GM18502 (cell line): ENCODE measurements at regions not wholly inside any gene's neighbourhood (a gene's known extent, or its start where the extent isn't known, plus 50 kb on each side); places are given as distances from the start of the nearest gene placed in this dataset.

Experiments
- ATAC-seq: cut with Tn5 transposase; IDR thresholded peaks from one replicate; pipeline ENCODE4 v1.9.1; 2021; ENCODE audit warnings: mild to moderate bottlenecking; ENCODE audit not compliant: unreplicated experiment, poor library complexity

DNA sequence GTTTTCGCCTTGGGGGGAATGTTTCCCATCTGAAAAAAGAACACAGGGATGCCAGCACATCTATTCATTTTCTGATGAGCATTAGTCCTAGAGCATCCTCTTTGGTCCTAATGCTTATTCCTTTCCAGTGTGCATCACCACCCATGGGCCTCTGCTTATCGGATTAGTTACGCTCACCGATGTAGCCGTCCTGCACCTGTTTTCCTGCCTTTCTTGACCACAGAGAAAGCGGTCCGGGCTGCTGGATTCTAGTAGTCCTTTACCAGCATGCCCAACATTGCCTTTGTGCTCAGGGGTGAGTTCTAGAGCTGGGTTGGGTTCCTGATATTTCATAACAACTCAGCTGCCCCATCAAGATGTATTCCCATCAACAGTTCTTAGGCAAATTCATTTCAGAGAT lies 2084.5 kb upstream of the C9orf72 start:
- no peak for ATAC-seq

DNA sequence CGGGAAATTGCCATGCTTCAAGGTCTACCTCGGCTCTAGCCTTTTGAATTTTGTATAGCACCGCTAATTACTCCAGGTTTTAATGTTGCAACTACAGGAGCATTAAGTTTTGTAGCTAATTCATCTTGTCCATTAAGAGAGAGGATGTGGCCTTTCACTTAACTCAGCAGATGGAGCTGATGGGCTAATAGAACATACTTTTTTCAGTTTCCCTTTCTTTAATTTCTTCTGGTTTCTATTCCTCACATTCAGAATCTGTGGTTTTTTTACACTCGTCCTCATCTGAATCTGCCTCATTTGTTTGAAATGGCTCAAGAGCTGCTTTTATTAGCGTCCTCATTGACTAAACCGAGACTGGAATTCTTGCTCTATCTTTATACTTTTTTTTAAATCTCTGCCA lies 2085.7 kb upstream of the C9orf72 start:
- ATAC-seq, result no peak

DNA sequence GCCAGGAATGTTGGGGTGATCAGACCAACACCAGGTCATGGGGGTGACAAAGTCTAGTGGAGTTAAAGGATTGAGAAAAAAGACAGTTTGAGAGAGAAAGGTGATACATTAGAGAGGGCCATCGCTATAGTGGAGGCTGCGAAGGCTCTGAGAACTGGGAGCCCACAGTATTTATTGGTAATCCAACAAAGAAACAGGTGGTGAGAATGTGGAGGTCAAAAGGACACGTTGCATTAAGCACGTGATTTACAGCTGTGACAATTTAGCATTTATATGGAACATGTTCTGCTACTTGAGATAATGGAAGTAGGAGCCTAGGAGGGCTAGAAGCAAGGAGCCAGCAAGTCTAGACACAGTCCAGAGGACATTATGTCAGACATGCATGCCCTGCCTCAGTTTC lies 2086.5 kb upstream of the C9orf72 start:
- ATAC-seq, result no peak

DNA sequence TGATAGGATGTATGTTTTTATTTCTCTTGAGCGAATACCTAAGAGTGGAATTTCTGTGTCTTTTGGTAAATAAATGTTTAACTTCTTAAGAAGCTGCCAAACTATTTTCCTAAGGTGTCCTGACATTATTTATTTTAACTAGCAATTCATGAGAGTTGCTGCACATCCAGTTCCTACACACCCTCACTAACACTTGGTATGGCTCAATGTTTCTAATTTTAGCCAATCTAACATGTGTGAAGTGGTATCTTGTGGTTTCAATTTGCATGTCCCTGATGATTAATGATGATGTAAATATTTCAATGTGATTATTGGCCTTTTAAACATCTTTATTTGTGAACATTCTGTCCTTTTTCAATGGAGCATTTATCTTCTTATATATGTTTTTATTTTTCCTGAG lies 2095.5 kb upstream of the C9orf72 start:
- no peak for ATAC-seq

DNA sequence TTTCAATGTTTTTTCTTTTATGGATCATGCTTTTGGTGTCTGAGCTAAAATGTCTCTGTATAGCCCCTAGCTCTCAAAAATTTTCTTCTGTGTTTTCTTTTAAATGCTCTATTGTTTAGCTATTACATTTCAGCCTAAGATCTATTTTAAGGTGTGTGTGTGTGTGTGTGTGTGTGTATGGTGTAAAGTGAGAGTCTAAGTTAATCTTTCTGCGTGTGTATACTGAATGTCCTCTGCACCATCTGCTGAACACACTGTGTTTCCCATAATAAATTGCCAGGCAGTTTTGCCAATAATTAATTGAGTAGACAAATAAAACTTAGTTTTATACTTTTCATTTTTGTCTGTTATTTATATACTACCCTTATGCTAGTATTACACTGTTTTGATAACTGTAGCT lies 2096.3 kb upstream of the C9orf72 start:
- no peak for ATAC-seq

- ATAC-seq, result no peak
Measured at GRCh38 chr9:29685531-29685930, 2112.2 kb upstream of the C9orf72 start.

DNA sequence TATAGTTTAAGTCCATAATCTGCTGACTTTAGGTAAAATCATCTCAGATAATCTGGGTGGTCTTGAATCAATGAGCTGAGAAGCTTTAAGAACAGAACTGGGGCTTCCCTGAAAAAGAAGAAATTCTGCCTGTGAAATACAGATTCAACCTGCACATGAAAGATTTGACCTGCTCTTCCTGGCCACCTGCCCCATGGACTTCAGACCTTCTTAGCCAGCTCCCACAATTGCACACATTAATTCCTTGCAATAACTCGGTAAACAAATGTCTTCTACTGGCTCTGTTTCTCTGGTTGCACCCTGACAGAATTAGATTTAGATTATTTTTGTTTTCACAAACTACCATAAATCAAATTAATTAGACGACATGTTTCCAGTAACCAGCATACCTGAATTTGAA lies 2117.9 kb upstream of the C9orf72 start:
- ATAC-seq, result no peak

DNA sequence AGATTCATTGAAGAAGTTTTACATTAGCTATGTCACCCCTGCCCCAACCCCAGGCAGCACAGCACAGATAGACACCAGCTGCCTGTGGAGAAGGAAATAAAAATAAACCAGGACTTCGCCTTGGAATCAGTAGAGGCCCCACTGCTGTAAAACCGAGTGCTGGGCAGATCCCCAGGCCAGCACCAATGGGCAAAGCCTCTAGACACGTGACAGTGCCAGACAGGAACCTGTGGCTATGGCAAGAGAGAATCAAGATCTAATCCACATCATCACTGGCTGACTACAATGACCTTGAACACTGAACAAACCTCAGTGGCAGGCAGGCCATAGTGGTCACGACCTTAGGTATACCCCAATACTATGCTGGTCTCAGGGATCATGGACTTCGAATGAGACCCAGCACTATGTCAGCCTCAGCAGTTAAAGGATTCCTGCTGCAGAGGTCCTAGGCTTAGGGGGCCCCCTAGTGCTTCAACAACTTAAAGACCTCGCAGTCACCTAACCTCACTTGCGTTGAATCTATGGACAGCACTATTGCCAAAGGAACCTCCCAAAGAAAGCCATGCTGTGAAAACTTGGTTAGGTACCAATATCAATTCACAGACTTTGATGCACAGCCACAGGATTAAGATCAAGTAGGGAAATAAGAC lies 2118.6 kb upstream of the C9orf72 start:
- no peak for ATAC-seq

DNA sequence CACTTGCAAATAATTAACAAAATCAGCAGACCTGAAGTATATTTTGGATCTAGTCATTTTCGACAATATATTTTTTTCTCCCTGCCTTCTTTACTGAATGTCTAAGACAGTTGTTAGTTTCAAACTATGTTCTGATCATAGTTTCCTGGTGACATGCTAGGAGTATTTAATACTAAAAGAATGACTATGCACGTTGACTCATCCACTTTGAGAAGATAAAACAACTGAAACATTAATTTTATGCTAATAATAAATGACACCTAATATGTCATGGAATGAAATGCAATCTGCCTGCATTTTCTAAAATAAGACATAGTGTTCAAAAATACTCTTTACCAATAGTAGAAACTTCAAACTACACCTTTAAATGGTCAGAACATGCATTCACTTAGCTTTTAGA lies 2123.7 kb upstream of the C9orf72 start:
- ATAC-seq, result no peak

GRCh38 chr9:29701559-29701958 lies 2128.3 kb upstream of the C9orf72 start:
- no peak for ATAC-seq

DNA sequence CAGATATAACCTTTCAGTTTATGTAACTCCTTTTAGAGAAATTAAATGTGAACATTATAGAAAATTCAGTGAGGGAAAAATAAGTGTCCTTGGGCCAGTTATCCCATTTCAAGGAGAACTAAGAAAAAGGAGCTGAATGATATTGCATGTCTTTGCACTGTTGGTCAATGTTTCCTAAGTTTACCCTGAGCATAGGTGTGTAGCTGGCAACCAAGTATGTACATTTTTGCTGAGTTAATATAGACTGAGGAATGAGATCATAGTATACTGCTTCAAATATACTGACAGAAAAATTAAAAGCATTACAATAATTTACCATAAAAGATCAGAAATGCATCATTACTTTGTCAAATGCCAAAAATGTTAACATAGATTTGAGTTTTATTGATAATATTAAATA lies 2128.7 kb upstream of the C9orf72 start:
- ATAC-seq, result no peak

GRCh38 chr9:29714860-29715259 lies 2141.6 kb upstream of the C9orf72 start:
- no peak for ATAC-seq

GRCh38 chr9:29717631-29718030 lies 2144.3 kb upstream of the C9orf72 start:
- no peak for ATAC-seq

- ATAC-seq, result no peak
Measured at GRCh38 chr9:29730163-29730562, 2156.9 kb upstream of the C9orf72 start.

DNA sequence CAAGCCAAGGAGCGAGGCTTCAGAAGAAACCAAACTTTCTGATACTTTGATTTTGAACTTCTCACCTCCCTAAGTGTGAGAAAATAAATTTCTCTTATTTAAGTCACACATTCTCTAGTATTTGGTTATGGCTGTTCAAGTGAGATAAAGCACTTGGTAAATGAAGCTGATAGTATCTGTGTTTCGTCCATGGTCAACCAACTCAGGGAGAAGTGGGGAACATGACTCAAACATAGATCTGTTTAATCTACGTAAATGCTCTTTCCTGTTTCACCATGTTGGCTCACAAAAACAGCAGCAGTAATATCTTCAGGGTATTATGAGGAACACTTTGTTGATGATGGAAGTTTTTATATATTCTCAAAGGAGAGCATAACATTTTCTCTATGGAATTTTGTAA lies 2167.2 kb upstream of the C9orf72 start:
- ATAC-seq, result no peak

- no peak for ATAC-seq
Measured at GRCh38 chr9:29741169-29741568, 2167.9 kb upstream of the C9orf72 start.

- no peak for ATAC-seq
Measured at GRCh38 chr9:29750062-29750461, 2176.8 kb upstream of the C9orf72 start.

GRCh38 chr9:29751226-29751625 lies 2177.9 kb upstream of the C9orf72 start:
- no peak for ATAC-seq

DNA sequence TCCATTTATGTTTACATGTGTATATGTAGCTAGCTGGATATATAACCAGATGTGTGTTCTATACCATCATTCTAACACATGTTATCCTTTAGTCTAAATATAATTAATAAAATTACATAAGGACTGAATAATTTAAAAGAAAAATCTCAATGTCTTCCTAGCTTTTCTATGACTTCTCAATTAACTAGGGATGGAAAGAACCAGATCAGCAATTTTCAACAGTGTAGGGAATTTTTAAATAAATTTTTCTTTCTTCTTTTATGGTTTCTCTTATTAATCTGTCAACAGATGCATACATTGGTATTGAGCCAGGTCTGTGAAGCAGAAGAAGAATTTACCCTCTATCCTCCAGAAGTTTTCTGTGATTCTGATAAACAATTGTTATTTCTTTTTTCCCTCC lies 2180.4 kb upstream of the C9orf72 start:
- no peak for ATAC-seq

DNA sequence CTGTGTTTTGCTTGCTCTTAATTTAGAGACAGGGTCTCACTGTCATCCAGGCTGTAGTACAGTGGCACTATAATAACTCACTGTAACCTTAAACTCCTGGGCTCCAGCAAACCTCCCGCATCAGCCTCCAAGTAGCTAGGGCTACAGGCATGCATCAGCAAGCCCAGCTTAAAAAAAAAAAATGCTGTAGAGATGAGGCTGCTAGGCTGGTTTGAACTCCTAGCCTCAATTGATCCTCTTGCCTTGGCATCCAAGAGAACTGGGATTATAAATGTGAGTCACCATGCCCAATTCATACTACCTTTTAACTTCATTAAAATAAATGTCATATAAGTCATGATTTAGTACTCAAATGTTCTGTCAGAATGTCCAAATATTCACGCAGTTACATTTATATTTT lies 2195.7 kb upstream of the C9orf72 start:
- no peak for ATAC-seq

DNA sequence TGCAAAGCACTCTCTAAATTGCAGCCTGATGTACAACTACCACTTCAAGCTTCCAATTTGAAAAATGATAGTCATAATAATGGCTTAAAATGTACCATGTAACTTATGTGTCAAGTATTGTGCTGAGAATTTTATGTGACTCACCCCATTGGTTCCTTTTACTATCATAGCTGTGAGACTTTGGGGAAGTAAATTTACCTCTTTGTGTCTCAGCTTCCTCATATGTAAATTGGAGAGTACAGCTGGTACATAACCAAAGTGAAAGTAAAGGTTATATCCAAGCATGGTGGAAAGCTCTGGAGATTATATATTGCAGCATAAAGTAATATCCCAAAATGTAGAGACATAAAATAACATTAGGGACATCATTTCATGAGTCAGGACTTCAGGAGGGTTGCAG lies 2200.4 kb upstream of the C9orf72 start:
- ATAC-seq, result no peak

GRCh38 chr9:29775491-29775890 lies 2202.2 kb upstream of the C9orf72 start:
- ATAC-seq, result no peak

- no peak for ATAC-seq
Measured at GRCh38 chr9:29778281-29778849, 2205.1 kb upstream of the C9orf72 start.
